Dendritic cell treated with granulocyte-macrophage colony-stimulating factor and Interleukin-4, amounts not matched to agents 40 ng/mL and 50 ng/mL, for 4 days (primary cell): ENCODE measurements at regions not wholly inside any gene's neighbourhood (a gene's known extent, or its start where the extent isn't known, plus 50 kb on each side); places are given as distances from the start of the nearest gene placed in this dataset.

ENCODE experiments used
- H3K27ac Mint-ChIP-seq: one replicate; pipeline ENCODE4 v1.8.0; 2022; ENCODE audit warnings: mild to moderate bottlenecking, mixed read lengths
- H3K27me3 Mint-ChIP-seq: one replicate; pipeline ENCODE4 v1.8.0; 2022; ENCODE audit warnings: mild to moderate bottlenecking, mixed read lengths
- H3K36me3 Mint-ChIP-seq: one replicate; pipeline ENCODE4 v1.8.0; 2022; ENCODE audit warnings: low read depth, mixed read lengths
- H3K4me1 Mint-ChIP-seq: one replicate; pipeline ENCODE4 v1.8.0; 2022; ENCODE audit warnings: low read depth, mixed read lengths
- H3K4me3 Mint-ChIP-seq: one replicate; pipeline ENCODE4 v1.8.0; 2022; ENCODE audit warnings: mild to moderate bottlenecking, moderate library complexity, mixed read lengths
- H3K9me3 Mint-ChIP-seq: one replicate; pipeline ENCODE4 v1.8.0; 2022; ENCODE audit warnings: mixed read lengths
- intact Hi-C: fragments of 100-400 bp; cut with micrococcal nuclease; formaldehyde crosslinking; loops from one replicate; pipeline ENCODE4 v1.15.0; 2022

DNA sequence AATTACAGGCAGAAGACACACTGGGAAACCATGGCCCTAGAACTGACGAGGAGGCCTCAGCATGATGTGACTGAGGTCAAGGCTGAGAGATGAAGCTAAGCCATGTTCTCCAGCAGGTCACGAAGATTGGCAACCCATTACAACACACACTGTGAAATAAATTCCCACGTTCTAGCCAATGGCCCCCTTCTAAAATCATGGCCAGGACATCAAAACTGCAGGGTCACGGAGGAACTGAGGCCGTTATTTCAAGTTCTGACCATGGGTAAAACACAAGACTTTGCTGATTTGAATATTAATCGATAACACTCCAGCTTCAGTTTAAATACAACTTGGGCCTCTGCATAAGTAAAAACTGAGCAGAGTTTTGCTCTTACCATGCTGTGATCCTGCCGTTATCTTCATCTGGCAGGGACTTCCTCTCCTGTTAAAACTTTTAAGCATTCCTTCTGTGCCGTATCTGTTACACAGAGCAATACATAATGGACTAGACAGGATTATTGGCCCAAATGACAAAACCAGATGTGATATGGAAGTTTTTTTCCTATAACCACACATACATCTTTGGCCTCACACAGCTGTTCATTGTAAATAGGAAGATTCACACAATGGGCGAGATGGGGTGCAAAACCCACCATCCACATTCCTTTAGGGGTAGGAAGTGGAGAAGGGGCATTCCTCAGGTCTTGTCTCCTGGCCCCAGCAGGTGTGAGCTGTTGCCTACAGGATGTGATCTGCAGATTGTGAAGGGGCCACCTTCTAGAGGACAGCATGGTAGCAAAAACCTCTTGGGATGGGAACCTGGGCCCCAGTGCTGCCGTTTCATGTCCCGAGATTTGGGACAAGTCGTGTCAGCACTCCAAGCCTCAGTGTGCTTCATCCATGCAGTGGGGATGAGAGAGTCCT, 207.4 kb downstream of the OPA1 start:
- Mint-ChIP-seq H3K27ac (no peak overlapping the region), H3K4me3 (no peak overlapping the region), H3K27me3 (peaks cover 21% of the 10 kb centered on the region), H3K9me3 (no peaks in the 10 kb centered on the region), H3K36me3 (no peaks in the 10 kb centered on the region), H3K4me1 (no peaks in the 10 kb centered on the region)
- intact Hi-C loops: no loop called here

DNA sequence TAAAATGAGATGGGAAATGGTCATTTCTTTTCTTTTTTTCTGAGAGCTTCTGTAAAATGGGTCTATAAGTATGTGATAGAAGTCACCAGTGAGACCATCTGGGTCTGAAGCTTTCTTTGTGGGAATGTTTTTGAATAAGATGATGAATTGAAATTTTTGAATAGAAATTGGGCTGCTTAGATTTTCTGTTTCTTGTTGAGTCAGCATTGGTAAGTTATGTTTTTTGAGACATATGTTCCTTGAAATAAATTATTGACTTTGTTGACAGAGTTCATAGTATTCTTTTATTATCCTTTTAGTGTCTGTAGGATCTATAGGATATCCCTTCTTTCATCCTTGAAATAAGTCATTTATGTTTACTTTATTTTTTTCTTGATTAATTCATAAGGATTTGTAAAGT, 208.1 kb downstream of the OPA1 start:
- no peaks in the 10 kb centered on the region for H3K9me3 Mint-ChIP-seq
- intact Hi-C loops: no loop called here

DNA sequence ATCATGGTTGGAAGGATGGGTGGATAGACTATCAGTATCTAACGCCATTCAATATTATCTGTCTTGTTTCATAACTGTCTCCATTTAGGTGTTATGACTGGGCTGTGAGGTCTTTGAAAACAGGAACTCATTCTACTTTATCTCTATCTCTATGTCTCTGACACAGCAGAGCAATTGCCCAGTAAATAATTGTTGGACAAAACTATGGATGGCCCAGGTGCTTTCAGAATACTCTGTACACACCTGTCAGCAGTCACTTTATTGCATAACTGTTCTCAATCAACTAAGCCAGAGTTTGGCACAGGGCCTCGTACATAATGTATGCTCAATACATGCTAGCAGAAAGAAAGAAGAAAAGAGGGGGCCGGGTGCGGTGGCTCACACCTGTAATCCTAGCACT, 210.3 kb downstream of the OPA1 start:
- Mint-ChIP-seq H3K27me3 (peaks cover 11% of the 10 kb centered on the region), H3K9me3 (no peaks in the 10 kb centered on the region), H3K27ac (no peak overlapping the region), H3K4me3 (no peak overlapping the region), H3K36me3 (no peaks in the 10 kb centered on the region), H3K4me1 (peaks cover under 1% of the 10 kb centered on the region)
- intact Hi-C loops: no loop called here

More for the DNA sequence above, 208.1 kb downstream of the OPA1 start:
- H3K4me3 Mint-ChIP-seq: no peak overlapping the region
- H3K36me3 Mint-ChIP-seq: no peaks in the 10 kb centered on the region
- peaks cover 17% of the 10 kb centered on the region for H3K27me3 Mint-ChIP-seq
- no peaks in the 10 kb centered on the region for H3K4me1 Mint-ChIP-seq
- no peak overlapping the region for H3K27ac Mint-ChIP-seq

DNA sequence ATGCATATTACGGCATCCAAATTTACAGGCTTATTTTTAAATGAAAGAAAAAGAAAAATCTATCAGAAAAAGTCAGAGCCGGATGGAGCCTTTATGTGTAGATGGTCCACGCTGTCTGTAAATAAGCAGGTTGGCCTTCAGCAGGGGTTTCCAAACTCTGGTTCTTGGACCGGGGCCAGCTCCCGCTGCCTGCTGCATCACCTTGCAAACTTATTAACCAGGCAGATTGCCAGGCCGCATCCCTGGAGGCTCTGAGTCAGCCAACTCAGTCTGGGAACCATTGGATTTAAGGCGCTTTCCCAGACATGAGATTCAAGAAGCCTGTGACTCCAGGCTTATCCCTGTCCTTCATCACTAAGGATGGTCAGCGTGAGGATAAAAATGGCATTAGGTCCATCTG, 212.4 kb downstream of the OPA1 start:
- no peak overlapping the region for H3K4me3 Mint-ChIP-seq
- H3K36me3 Mint-ChIP-seq: no peaks in the 10 kb centered on the region
- peaks cover 8% of the 10 kb centered on the region for H3K27me3 Mint-ChIP-seq
- intact Hi-C loops: no loop called here
- no peaks in the 10 kb centered on the region for H3K9me3 Mint-ChIP-seq
- no peak overlapping the region for H3K27ac Mint-ChIP-seq
- peaks cover 6% of the 10 kb centered on the region for H3K4me1 Mint-ChIP-seq

DNA sequence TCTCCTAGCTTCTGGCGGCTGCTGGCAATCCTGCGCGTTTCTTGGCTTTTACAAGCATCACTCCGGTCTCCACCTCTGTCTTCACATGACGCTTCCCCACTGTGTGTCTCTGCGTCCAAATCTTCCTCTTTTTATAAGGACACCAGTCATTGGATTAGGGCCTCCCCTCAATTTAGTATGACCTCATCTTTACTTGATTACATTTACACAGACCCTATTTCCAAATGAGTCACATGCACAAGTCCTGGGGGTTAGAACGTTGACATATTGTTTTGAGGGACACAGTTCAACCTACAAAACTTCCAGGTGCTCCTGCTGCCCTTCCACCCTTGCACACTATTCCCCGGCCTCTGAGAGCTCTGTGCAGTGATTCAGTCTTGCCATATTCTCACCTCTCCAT, 215.3 kb downstream of the OPA1 start:
- Mint-ChIP-seq H3K9me3 (no peaks in the 10 kb centered on the region), H3K27me3 (peaks cover 8% of the 10 kb centered on the region), H3K36me3 (no peaks in the 10 kb centered on the region), H3K4me3 (no peak overlapping the region), H3K4me1 (peaks cover 6% of the 10 kb centered on the region), H3K27ac (no peak overlapping the region)
- intact Hi-C loops: no loop called here

DNA sequence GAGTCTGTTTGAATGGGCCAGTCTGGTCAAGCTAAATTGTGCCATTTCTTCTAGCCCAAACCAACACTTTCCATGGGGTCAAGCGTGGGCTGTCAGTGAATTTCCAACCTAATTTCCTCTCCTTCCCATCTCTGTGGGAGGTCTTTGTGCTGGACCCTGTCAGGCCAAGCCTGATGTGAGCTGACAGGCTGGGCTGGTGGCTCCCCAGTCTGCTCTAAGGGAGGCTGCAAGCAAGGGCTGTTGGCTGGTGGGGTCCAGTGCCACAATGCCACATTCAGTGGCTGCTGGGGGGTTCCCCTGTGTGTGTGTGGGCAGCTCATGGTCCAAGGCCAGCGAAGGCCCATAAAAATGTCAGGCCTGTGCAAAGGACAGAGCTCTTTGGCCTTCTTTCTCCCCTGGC, 216.1 kb downstream of the OPA1 start:
- peaks cover 8% of the 10 kb centered on the region for H3K27me3 Mint-ChIP-seq
- H3K36me3 Mint-ChIP-seq: no peaks in the 10 kb centered on the region

DNA sequence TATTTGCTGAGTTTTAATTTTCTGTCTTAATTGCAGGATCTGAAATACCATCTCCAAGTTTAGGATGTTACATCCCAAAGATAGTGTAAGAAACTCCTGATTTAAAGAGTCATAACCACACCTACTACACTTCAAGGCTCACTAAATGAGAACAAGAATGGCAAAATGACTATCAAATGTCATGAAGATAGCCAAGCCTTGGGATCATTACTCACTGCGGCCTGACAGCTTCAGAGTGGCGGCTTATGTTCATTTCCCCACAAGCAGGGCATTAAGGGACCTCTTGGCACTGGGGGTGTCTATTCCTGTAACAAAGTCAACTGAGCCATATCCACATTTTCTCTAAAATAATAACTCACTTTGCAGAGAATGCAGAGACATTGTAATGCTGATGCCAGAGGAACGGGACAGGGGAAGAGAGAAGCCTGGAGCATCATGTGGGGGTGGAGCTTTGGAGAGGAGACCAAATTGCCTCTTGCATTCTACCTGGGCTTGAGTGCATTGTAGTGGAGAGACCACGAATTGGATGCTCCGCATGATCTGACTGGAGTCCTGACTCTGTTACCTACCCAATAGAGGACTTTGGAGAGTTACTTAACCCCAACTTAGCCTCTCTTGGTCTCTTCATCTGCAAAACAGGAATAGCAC, 219.2 kb downstream of the OPA1 start:
- H3K4me1 Mint-ChIP-seq: peaks cover 6% of the 10 kb centered on the region
- H3K36me3 Mint-ChIP-seq: no peaks in the 10 kb centered on the region
- H3K4me3 Mint-ChIP-seq: no peak overlapping the region
- peaks cover 13% of the 10 kb centered on the region for H3K27me3 Mint-ChIP-seq
- H3K27ac Mint-ChIP-seq: no peak overlapping the region
- H3K9me3 Mint-ChIP-seq: no peaks in the 10 kb centered on the region
- intact Hi-C loops: no loop called here

More for the DNA sequence above, 216.1 kb downstream of the OPA1 start:
- H3K9me3 Mint-ChIP-seq: no peaks in the 10 kb centered on the region
- H3K4me3 Mint-ChIP-seq: no peak overlapping the region
- H3K27ac Mint-ChIP-seq: no peak overlapping the region
- peaks cover 6% of the 10 kb centered on the region for H3K4me1 Mint-ChIP-seq
- intact Hi-C loops: no loop called here

DNA sequence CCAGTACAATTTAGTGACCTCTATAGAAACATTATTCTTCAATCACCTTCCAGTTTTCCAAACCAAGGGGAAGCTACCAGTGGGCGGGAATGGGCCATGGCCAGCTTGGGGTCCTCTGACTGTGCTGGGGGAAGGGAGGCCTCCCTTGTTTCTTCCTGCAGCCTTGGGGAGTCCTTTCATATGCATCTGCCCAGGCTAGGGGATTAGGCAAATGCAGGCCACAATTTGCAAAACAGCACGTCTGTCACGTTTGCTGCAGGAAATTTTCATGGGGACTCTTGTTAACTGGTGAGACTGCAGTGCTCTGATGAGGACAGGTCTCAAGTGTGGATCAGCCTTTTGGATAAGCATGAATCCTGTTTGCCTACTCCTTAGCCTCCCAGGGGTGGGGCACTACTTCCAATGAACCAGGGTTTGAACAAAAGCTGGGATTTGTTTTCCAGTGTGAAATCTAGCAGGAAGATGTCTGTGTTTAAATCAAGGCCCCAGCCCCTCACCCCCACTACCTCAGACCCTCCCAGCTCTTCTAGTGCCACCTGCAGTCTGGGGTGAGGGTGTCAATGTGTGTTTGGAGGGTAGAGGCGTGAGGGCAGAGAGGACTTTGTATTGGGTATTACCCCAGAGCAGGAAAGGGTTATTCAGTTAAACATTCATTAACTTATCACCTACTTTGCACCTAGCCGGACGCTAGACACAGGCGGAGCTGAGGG, 219.9 kb downstream of the OPA1 start:
- no peaks in the 10 kb centered on the region for H3K36me3 Mint-ChIP-seq
- no peak overlapping the region for H3K4me3 Mint-ChIP-seq
- no peak overlapping the region for H3K27ac Mint-ChIP-seq
- peaks cover 13% of the 10 kb centered on the region for H3K27me3 Mint-ChIP-seq
- intact Hi-C loops: no loop called here
- no peaks in the 10 kb centered on the region for H3K9me3 Mint-ChIP-seq
- H3K4me1 Mint-ChIP-seq: peaks cover 6% of the 10 kb centered on the region

DNA sequence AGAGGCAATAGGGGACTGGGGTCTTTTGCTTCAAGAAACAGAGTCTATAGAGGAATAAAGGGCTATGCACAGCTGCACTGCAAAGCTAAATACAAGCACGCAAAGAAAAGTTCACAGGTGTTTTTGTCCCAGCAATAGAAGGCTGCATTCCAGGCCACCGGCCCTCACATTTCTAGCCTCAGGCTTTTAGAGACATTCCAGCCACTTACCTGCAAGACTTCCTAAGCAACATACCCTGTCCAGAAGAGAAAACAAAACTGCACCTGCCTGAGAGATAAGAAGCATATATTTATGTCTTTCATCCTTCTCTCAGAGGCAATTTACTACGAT, 220.5 kb downstream of the OPA1 start:
- H3K4me1 Mint-ChIP-seq: peaks cover 4% of the 10 kb centered on the region
- intact Hi-C loops: no loop called here
- H3K27me3 Mint-ChIP-seq: peaks cover 13% of the 10 kb centered on the region
- H3K4me3 Mint-ChIP-seq: no peak overlapping the region
- no peaks in the 10 kb centered on the region for H3K36me3 Mint-ChIP-seq
- no peak overlapping the region for H3K27ac Mint-ChIP-seq
- no peaks in the 10 kb centered on the region for H3K9me3 Mint-ChIP-seq

DNA sequence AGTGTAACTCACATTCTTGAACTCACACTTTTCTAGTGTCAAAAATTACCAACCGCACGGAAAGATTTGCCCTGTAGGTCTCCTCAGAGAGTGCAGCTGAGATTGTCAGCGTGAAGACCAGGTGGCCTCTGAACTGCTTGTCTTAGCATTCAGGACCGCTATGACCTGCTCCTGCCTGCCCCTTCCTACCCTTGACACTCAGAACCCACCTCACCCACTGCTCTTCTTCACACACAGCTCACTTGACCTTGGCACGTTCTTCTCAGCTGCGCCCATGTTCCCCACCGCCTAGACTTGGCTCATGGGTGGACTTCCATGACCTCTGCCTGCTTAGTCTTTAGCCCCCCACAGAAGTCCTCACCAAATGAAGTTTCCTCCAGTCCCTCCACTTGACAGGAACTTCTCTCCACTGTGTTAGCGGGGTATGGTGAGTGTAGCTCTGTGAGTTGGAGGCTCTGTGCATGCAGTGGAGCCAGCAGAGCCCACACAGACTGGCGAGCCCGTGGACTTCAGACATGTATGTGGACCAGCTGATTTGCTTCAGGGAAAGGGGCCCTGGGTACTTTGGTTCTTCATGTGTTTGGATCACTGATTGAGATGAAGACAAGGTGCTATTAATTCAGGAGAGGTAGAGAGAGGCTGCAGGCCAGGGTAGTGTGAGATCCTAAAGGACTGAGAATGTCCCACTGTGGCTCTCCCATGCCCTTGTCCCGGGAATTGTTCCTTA, 221.3 kb downstream of the OPA1 start:
- no peaks in the 10 kb centered on the region for H3K9me3 Mint-ChIP-seq
- no peak overlapping the region for H3K4me3 Mint-ChIP-seq
- no peak overlapping the region for H3K27ac Mint-ChIP-seq
- H3K27me3 Mint-ChIP-seq: peaks cover 14% of the 10 kb centered on the region
- H3K36me3 Mint-ChIP-seq: no peaks in the 10 kb centered on the region
- intact Hi-C loops: no loop called here
- H3K4me1 Mint-ChIP-seq: peaks cover 2% of the 10 kb centered on the region

DNA sequence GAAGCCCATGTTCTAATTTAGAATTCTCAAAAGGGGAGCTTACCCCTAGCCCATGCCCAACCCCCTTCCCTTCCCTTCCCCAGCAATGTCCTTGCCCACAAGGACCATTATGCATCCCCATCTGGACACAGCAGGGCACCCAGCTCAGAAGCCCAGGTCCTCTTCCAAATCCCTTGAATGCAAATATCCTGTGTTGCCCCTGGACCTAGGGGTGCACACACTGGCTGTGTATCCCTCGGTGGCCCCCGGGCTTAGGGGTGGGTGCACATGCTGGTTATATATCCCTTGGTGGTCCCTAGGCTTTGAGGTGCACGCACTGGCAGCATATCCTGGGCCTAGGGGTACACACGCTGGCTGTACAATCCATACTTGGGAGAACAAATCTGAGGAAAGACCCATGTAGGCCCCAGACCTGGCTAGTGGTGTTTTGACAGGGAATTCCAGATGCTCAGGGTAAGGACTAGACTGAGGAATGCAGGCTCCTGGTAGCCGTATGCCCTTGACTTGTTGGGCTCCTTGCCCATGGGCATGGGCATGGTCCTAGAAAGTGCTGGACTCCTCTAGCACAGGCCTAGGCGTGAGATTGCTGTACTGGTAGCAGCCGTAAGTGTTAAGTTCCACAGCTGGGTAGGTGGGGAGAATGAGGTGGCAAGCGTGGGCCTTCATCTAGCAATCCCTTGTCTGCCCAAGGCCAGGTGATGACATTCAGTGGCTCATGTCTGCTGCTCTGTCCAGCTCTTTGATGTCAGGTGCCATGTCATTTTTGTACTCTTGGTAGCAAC, 222.4 kb downstream of the OPA1 start:
- no peaks in the 10 kb centered on the region for H3K36me3 Mint-ChIP-seq
- H3K9me3 Mint-ChIP-seq: no peaks in the 10 kb centered on the region
- intact Hi-C loops: no loop called here
- no peak overlapping the region for H3K27ac Mint-ChIP-seq
- H3K4me3 Mint-ChIP-seq: no peak overlapping the region
- peaks cover 16% of the 10 kb centered on the region for H3K27me3 Mint-ChIP-seq
- peaks cover 7% of the 10 kb centered on the region for H3K4me1 Mint-ChIP-seq

DNA sequence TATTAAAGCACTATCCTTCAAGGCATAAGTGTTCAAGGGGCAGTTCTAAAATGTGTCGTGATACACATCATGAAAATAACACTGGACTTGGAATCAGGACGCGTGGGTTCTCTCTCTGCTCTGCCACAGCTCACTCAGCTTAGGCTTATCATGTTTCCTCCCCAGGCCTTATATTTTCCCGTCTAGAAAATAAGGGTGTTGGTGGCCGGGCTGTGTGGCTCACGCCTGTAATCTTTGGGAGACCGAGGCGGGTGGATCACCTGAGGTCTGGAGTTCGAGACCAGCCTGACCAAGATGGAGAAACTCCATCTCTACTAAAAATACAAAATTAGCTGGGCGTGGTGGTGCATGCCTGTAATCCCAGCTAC, 223.0 kb downstream of the OPA1 start:
- Mint-ChIP-seq H3K36me3 (no peaks in the 10 kb centered on the region), H3K9me3 (no peaks in the 10 kb centered on the region), H3K27me3 (peaks cover 12% of the 10 kb centered on the region), H3K27ac (no peak overlapping the region), H3K4me1 (peaks cover 12% of the 10 kb centered on the region), H3K4me3 (no peak overlapping the region)
- intact Hi-C loops: no loop called here

DNA sequence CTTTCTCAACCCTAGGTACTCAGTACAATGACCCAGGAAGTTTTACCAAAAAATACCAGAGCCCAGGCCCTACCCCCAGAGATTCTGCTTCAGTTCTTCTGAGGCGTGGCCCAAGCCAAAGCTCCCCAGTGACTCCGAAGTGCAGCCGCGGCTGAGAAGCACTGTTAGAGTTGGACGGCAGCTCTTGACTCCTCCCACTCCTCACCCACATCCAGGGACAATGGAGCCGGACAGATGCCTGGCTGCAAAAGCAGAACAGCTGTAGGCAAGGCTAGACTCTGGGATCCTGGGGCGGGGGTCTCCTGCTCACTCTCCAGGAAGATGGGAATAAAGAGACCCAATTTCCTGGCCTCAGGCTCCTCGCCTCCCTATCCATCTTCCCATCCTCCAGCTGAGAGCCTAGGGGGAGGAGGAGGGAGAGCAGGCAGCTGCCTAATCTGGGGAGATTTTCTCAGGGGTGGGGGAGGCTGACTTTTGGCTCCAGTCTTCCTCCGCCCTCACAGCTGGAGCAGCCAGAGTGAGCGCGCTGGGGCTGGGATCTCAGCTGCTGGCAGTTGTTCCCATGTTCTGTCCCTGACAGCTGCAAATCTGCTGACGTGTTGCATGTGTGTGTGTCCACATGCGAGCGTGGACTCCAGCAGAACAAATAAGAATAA, 223.8 kb downstream of the OPA1 start:
- Mint-ChIP-seq H3K27me3 (peaks cover 11% of the 10 kb centered on the region), H3K4me1 (peaks cover 15% of the 10 kb centered on the region), H3K4me3 (no peak overlapping the region), H3K27ac (no peak overlapping the region), H3K36me3 (no peaks in the 10 kb centered on the region), H3K9me3 (no peaks in the 10 kb centered on the region)
- intact Hi-C loops: no loop called here
